Right lobe of liver (tissue), 4 donors: ENCODE measurements at regions not wholly inside any gene's neighbourhood (a gene's known extent, or its start where the extent isn't known, plus 50 kb on each side); places are given as distances from the start of the nearest gene placed in this dataset.

Experiments used
- POLR2A ChIP-seq: fragments of 450-650 bp; IDR thresholded peaks from one replicate; pipeline ENCODE4 v1.6.1; 2017; ENCODE audit warnings: antibody characterized with exemption, mild to moderate bottlenecking
- TF ChIP-seq, protein P1 (sequence below), 4 donors: fragments of 200-600 bp in 3 of 4; fragments of 450-650 bp in 1 of 4; IDR thresholded peaks; one replicate each; pipeline versions ENCODE4 v1.5.1 to v1.8.0; 2016 to 2022; ENCODE audit warnings: antibody characterized with exemption in 4 of 4, mild to moderate bottlenecking in 2 of 4
- donor health status: DM: no; HTN: no; CAD: no.
- donor health status: DM: no; HTN: no; CAD: no.
- donor health status: DM: no; HTN: yes; CAD: no.

- TF ChIP-seq POLR2A: no peak
- TF ChIP-seq, protein P1, sequence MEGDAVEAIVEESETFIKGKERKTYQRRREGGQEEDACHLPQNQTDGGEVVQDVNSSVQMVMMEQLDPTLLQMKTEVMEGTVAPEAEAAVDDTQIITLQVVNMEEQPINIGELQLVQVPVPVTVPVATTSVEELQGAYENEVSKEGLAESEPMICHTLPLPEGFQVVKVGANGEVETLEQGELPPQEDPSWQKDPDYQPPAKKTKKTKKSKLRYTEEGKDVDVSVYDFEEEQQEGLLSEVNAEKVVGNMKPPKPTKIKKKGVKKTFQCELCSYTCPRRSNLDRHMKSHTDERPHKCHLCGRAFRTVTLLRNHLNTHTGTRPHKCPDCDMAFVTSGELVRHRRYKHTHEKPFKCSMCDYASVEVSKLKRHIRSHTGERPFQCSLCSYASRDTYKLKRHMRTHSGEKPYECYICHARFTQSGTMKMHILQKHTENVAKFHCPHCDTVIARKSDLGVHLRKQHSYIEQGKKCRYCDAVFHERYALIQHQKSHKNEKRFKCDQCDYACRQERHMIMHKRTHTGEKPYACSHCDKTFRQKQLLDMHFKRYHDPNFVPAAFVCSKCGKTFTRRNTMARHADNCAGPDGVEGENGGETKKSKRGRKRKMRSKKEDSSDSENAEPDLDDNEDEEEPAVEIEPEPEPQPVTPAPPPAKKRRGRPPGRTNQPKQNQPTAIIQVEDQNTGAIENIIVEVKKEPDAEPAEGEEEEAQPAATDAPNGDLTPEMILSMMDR (IDR thresholded peaks at IDR 0.05): no peak
These were observed 286.7 kb downstream of the NFIB start for GRCh38 chr9:14027116-14027800.
